OCI-LY7 (cell line): ENCODE measurements at regions not wholly inside any gene's neighbourhood (a gene's known extent, or its start where the extent isn't known, plus 50 kb on each side); places are given as distances from the start of the nearest gene placed in this dataset.

Source experiments
- BruUV-seq: library from RNA; stranded (reverse); fragments of 400-500 nt; replicated peaks from 2 replicates; lab custom pipeline; 2021; lab: Mats Ljungman, UMichigan
- CTCF ChIA-PET: fragments of 300-600 bp; sonication (Branson Sonifier 250); formaldehyde crosslinking; loops from one replicate; lab custom pipeline; 2022; ENCODE audit warnings: antibody characterized with exemption; ENCODE audit not compliant: unreplicated experiment; lab: Charles Lee
- POLR2A ChIA-PET: fragments of 300-600 bp; sonication (Branson Sonifier 250); formaldehyde crosslinking; loops from one replicate; lab custom pipeline; 2022; ENCODE audit warnings: antibody characterized with exemption; lab: Charles Lee
- DNase-seq: peaks from one replicate; pipeline ENCODE4 v3.0.0-alpha.2; 2015; ENCODE audit warnings: low spot score
- H2AFZ ChIP-seq: fragments of 200-600 bp; sonication (generic), shearing (Covaris generic); 2 replicates; pipeline ENCODE4 v1.6.1; 2014; ENCODE audit warnings: mild to moderate bottlenecking, antibody characterized with exemption, low read length, moderate library complexity
- H3K27ac ChIP-seq: fragments of 200-600 bp; sonication (generic); 2 replicates; pipeline ENCODE4 v1.5.1; 2014; ENCODE audit warnings: mixed run types, low read depth, mild to moderate bottlenecking, moderate library complexity, low read length, inconsistent platforms; ENCODE audit not compliant: poor library complexity, severe bottlenecking
- H3K36me3 ChIP-seq: fragments of 200-600 bp; sonication (generic); 2 replicates; pipeline ENCODE4 v1.6.1; 2014; ENCODE audit warnings: mild to moderate bottlenecking, antibody characterized with exemption, low read length, moderate library complexity, mixed read lengths; ENCODE audit not compliant: insufficient read depth
- H3K4me1 ChIP-seq: fragments of 200-600 bp; sonication (generic); 2 replicates; pipeline ENCODE4 v1.5.1; 2014; ENCODE audit warnings: mild to moderate bottlenecking, low read length; ENCODE audit not compliant: insufficient read depth, poor library complexity, severe bottlenecking
- H3K4me2 ChIP-seq: fragments of 200-600 bp; sonication (generic); 2 replicates; pipeline ENCODE4 v1.6.1; 2014; ENCODE audit warnings: mild to moderate bottlenecking, low read length
- H3K4me3 ChIP-seq: fragments of 200-600 bp; sonication (generic); 2 replicates; pipeline ENCODE4 v1.5.1; 2014; ENCODE audit warnings: mild to moderate bottlenecking, low read depth, low read length; ENCODE audit not compliant: poor library complexity, severe bottlenecking
- H3K79me2 ChIP-seq: fragments of 200-600 bp; sonication (generic); 2 replicates; pipeline ENCODE4 v1.6.1; 2016; ENCODE audit warnings: low read depth, mild to moderate bottlenecking, low read length, moderate library complexity, mixed read lengths; ENCODE audit not compliant: insufficient read depth
- H3K9me2 ChIP-seq: fragments of 200-600 bp; sonication (generic); 2 replicates; pipeline ENCODE4 v1.6.1; 2016; ENCODE audit warnings: mild to moderate bottlenecking, low read length, mixed read lengths; ENCODE audit not compliant: insufficient read depth
- H3K9me3 ChIP-seq: fragments of 200-600 bp; sonication (generic); 2 replicates; pipeline ENCODE4 v1.6.1; 2014; ENCODE audit warnings: mild to moderate bottlenecking, mixed run types, low read length, mixed read lengths
- H4K20me1 ChIP-seq: fragments of 200-600 bp; sonication (generic); 2 replicates; pipeline ENCODE4 v1.6.1; 2014; ENCODE audit warnings: mild to moderate bottlenecking, antibody characterized with exemption, low read length, moderate library complexity, mixed read lengths; ENCODE audit not compliant: insufficient read depth
- EZH2phosphoT487 ChIP-seq: fragments of 200-600 bp; sonication (generic); IDR thresholded peaks from 2 replicates; pipeline ENCODE4 v1.6.1; 2018; ENCODE audit warnings: low read depth, borderline replicate concordance, mild to moderate bottlenecking, mixed run types, antibody characterized with exemption, low read length, moderate library complexity, mixed read lengths
- intact Hi-C: fragments of 100-400 bp; cut with micrococcal nuclease; formaldehyde crosslinking; loops from one replicate; pipeline ENCODE4 v1.10.0; 2022; ENCODE audit not compliant: unreplicated experiment
- TF ChIP-seq, protein P1 (sequence below): fragments of 200-600 bp; sonication (generic); conservative IDR thresholded peaks from 2 replicates; pipeline ENCODE4 v1.5.1; 2014; ENCODE audit warnings: mild to moderate bottlenecking, antibody characterized with exemption, low read length, moderate library complexity, mixed read lengths

DNA sequence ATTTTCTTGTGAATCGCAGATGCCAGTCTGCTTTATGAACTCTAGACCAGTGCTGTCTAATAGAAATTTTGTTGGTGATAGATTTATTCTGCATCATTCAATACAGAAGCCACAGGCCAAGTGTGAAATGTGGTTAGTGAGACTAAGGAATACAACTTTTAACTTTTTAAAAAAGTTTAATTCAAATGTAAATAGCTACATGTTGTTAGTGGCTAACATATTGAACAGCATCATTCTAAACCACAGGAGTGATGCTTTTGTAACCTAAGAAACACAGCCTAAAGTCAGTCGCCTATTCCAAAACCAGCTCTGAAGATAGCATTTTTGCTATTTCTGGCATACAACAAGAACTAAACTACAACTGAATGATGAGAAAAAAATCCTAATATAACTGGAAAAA, 164.8 kb upstream of the CBLB start:
- Histone ChIP-seq H3K9me2 (no peaks in the 10 kb centered on the region), H3K36me3 (no peaks in the 10 kb centered on the region), H2AFZ (no peak overlapping the region), H3K27ac (no peak overlapping the region), H3K9me3 (no peaks in the 10 kb centered on the region), H3K4me3 (no peak overlapping the region), H3K79me2 (no peaks in the 10 kb centered on the region), H3K4me2 (no peak overlapping the region), H3K4me1 (no peaks in the 10 kb centered on the region), H4K20me1 (no peaks in the 10 kb centered on the region)
- ChIA-PET CTCF (no interaction called here), POLR2A (interaction anchor here (0.6 to 2.8 kb wide), 2 partner anchors 11 to 392 kb away, joined by 3 to 10 read pairs; no protein-coding TSS in a partner anchor)
- intact Hi-C loops = no loop called here
- no TSS peak for BruUV-seq
- DNase-seq = no peak
- TF ChIP-seq, protein P1, sequence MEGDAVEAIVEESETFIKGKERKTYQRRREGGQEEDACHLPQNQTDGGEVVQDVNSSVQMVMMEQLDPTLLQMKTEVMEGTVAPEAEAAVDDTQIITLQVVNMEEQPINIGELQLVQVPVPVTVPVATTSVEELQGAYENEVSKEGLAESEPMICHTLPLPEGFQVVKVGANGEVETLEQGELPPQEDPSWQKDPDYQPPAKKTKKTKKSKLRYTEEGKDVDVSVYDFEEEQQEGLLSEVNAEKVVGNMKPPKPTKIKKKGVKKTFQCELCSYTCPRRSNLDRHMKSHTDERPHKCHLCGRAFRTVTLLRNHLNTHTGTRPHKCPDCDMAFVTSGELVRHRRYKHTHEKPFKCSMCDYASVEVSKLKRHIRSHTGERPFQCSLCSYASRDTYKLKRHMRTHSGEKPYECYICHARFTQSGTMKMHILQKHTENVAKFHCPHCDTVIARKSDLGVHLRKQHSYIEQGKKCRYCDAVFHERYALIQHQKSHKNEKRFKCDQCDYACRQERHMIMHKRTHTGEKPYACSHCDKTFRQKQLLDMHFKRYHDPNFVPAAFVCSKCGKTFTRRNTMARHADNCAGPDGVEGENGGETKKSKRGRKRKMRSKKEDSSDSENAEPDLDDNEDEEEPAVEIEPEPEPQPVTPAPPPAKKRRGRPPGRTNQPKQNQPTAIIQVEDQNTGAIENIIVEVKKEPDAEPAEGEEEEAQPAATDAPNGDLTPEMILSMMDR = no peak
- no peak for TF ChIP-seq EZH2phosphoT487

DNA sequence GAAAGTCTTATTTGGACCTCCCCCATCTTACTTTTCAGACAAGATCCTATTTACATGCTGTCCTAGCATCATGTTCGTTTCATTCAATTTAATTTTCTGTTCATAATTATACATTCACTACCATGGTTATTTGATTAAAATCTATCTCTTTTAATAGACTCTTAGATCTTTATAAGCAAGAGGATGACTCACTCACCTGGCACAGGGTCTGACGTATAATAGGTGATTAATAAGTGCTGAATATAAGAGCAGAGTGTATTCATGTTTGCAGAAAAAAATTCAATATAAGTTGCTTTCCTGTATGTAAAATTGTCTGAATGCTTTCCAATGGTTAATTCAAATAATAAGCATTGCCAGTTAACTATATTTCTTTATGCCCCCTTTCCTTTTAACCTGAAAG, 165.5 kb upstream of the CBLB start:
- DNase-seq = no peak
- BruUV-seq = no TSS peak
- CTCF ChIA-PET = no interaction called here
- H3K27ac ChIP-seq = no peak overlapping the region
- no peak overlapping the region for H3K4me2 ChIP-seq
- intact Hi-C loops = no loop called here
- no peaks in the 10 kb centered on the region for H3K4me1 ChIP-seq
- TF ChIP-seq, protein P1 = no peak
- no peak for TF ChIP-seq EZH2phosphoT487
- no peaks in the 10 kb centered on the region for H3K36me3 ChIP-seq
- H3K9me3 ChIP-seq = no peaks in the 10 kb centered on the region
- POLR2A ChIA-PET = interaction anchor here (0.6 to 2.8 kb wide), 2 partner anchors 12 to 335 kb away, joined by 4 to 10 read pairs; no protein-coding TSS in a partner anchor
- H2AFZ ChIP-seq = no peak overlapping the region
- no peak overlapping the region for H3K4me3 ChIP-seq
- no peaks in the 10 kb centered on the region for H3K79me2 ChIP-seq
- no peaks in the 10 kb centered on the region for H4K20me1 ChIP-seq
- H3K9me2 ChIP-seq = no peaks in the 10 kb centered on the region

DNA sequence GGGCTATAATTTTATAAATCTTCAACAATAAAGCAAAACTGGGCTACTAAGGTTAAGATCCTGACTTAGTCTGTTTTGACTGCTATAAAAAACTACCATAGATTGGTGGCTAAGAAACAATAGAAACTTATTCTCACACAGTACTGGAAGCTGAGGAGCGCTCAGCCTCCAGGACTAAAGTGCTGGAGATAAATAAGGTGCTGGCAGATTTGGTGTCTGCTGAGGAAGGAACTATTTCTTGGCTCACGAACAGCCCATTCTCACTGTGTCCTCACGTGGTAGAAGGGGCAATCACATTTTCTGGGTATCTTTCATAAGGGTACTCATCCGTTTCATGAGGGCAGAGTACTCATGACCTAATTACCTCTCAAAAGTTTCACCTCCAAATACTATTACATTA, 166.8 kb upstream of the CBLB start:
- Histone ChIP-seq H3K4me2 (no peak overlapping the region), H3K79me2 (no peaks in the 10 kb centered on the region), H3K36me3 (no peaks in the 10 kb centered on the region), H3K4me3 (no peak overlapping the region), H2AFZ (no peak overlapping the region), H3K27ac (no peak overlapping the region), H3K4me1 (no peaks in the 10 kb centered on the region), H4K20me1 (no peaks in the 10 kb centered on the region), H3K9me3 (no peaks in the 10 kb centered on the region), H3K9me2 (no peaks in the 10 kb centered on the region)
- no peak for TF ChIP-seq EZH2phosphoT487
- TF ChIP-seq, protein P1 = no peak
- intact Hi-C loops = no loop called here
- DNase-seq = no peak
- CTCF ChIA-PET = no interaction called here
- BruUV-seq = no TSS peak
- POLR2A ChIA-PET = no interaction called here
